GM12874 (cell line): ENCODE measurements at regions not wholly inside any gene's neighbourhood (a gene's known extent, or its start where the extent isn't known, plus 50 kb on each side); places are given as distances from the start of the nearest gene placed in this dataset.

Experiments used
- TF ChIP-seq, protein P1 (sequence below): IDR thresholded peaks from 2 replicates; pipeline ENCODE4 v1.5.1; 2011; ENCODE audit warnings: low read depth, mild to moderate bottlenecking, control low read depth, low read length, moderate library complexity; ENCODE audit not compliant: insufficient read depth

DNA sequence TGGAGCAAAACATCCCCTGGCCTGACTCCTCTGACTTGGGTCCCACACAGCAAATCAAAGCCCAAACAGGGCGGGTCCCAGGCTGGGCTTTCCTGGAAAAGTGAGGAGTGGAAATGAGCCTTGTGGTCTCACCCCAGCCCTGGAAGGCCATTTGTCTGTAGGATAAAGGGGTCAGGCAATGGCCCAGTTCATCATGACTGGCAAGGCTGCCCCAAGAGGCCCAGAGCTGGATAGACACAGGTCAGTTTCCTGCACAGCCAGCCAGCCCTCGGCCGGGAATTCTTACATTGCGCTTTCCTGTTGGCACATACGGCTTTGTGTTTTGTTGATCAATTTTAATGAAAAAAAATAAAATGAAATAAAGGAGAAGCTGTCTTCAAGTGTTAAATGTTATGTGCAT is 174.3 kb downstream of the TSHZ3 start:
- TF ChIP-seq, protein P1, sequence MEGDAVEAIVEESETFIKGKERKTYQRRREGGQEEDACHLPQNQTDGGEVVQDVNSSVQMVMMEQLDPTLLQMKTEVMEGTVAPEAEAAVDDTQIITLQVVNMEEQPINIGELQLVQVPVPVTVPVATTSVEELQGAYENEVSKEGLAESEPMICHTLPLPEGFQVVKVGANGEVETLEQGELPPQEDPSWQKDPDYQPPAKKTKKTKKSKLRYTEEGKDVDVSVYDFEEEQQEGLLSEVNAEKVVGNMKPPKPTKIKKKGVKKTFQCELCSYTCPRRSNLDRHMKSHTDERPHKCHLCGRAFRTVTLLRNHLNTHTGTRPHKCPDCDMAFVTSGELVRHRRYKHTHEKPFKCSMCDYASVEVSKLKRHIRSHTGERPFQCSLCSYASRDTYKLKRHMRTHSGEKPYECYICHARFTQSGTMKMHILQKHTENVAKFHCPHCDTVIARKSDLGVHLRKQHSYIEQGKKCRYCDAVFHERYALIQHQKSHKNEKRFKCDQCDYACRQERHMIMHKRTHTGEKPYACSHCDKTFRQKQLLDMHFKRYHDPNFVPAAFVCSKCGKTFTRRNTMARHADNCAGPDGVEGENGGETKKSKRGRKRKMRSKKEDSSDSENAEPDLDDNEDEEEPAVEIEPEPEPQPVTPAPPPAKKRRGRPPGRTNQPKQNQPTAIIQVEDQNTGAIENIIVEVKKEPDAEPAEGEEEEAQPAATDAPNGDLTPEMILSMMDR, result no peak

- TF ChIP-seq, protein P1, result no peak
Measured at GRCh38 chr19:31173991-31174390, 175.2 kb downstream of the TSHZ3 start.

GRCh38 chr19:31171936-31172335 is 177.3 kb downstream of the TSHZ3 start:
- TF ChIP-seq, protein P1, result no peak

GRCh38 chr19:31170046-31170445 is 179.2 kb downstream of the TSHZ3 start:
- TF ChIP-seq, protein P1, result no peak

- TF ChIP-seq, protein P1, result no peak
Measured at GRCh38 chr19:31168106-31168625, 181.1 kb downstream of the TSHZ3 start.

DNA sequence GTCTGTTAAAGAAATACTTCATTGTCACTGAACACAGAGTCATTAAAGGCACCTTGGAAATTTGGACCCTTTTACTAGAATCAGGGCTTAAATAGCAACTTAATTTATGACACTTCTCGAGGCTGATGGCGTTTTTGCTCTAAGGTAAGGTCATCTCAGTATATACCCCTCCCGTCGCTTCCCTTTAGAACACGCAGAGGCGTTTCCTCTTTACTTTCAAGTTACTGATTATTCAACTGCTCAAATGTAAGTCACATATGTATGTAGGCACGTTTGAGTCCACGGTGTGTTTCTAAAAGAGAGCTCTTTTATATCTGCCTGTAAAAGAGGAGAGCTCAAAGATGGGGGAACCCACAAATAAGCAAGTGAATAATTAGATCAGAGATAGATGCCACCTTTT is 181.5 kb downstream of the TSHZ3 start:
- TF ChIP-seq, protein P1, result no peak

DNA sequence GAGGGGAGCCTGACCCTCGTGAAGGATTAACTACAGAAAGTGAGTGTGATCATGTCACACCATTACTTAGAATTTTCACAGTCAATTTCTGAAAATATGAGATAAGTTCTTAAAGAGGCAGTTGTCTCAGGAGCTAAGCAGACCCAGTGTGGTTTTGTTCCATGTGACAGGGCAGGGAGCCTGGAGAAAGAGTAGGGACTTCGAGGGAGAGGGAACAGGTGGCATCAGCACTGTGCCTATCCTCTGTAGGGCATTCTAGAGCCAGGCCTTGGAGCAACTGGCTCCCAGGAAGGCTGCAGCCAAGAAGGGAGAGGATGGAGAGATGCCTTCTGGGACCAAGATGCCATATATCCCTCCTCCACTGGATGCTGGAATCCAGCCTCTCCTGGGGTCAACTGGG is 183.0 kb downstream of the TSHZ3 start:
- TF ChIP-seq, protein P1, result no peak
